ENCODE measurements at regions not wholly inside any gene's neighbourhood (a gene's known extent, or its start where the extent isn't known, plus 50 kb on each side); places are given as distances from the start of the nearest gene placed in this dataset.

DNA sequence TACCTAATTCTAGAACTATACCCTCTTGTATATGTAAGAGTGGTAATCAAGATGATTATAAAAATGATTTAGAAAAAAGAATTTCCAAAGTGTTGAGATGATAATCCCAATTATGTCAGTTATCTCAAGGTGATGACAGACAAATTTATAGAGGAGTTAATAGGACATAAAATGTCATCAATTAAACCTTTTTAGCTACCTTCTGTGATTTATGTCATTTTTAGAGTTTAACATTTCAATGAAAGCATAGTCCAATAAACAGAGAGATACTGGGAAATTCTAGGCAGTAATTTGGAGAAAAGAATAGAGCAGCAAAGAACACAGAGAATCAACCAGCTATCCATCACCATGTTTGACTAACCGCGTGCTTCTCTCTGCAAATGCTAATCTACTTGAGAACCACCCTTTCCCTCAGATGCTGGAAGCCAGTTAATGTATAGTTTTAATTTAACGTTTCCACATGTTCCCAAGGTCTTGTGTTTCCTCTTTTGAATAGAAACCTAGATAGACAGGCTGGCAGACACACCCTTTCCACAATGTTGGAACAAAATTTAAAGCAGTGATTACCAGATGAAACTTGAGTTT is 433.1 kb upstream of the FAM241A start:
- no peak overlapping the region for H3K9ac ChIP-seq (ENCODE audit: low read length in 5 of 5)

DNA sequence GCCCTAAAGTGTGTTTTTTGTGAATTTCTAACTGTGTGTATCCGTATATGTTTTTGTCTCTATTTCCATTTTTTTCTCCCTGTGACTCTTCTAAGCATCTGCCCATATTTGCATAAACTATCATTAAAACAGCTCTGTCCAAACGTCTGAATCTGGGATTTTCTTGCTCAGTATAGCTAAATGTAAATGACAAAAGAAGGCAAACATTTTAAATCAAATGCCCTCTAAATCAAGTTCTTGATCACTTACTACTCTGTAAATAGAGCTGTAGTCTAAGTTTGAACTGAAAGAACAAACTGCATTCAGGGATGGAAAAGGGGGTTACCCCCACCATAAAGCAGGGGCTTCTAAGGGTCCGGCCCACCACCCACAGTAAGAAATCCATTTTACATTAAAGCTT is 432.0 kb upstream of the FAM241A start:
- no peaks in the 10 kb centered on the region for H3K4me1 ChIP-seq (ENCODE audit: control insufficient read depth in 5 of 5, insufficient read depth in 5 of 5, low read length in 5 of 5)
- no peak overlapping the region for H3K9ac ChIP-seq (ENCODE audit: low read length in 5 of 5)
- no peaks in the 10 kb centered on the region for H3K9me3 ChIP-seq (ENCODE audit: control insufficient read depth in 5 of 5, low read length in 5 of 5)
- no peaks in the 10 kb centered on the region for H3K27me3 ChIP-seq (ENCODE audit: control insufficient read depth in 5 of 5, insufficient read depth in 4 of 5, low read length in 5 of 5)
- no peaks in the 10 kb centered on the region for H3K36me3 ChIP-seq (ENCODE audit: control insufficient read depth in 5 of 5, insufficient read depth in 5 of 5, low read length in 5 of 5)
- no peak overlapping the region for H3K4me3 ChIP-seq (ENCODE audit: low read depth in 1 of 5, low read length in 5 of 5)
- no peak overlapping the region for H3K27ac ChIP-seq (ENCODE audit: low read depth, low read length)

More for the DNA sequence above, 433.1 kb upstream of the FAM241A start:
- no peaks in the 10 kb centered on the region for H3K36me3 ChIP-seq (ENCODE audit: control insufficient read depth in 5 of 5, insufficient read depth in 5 of 5, low read length in 5 of 5)
- no peaks in the 10 kb centered on the region for H3K4me1 ChIP-seq (ENCODE audit: control insufficient read depth in 5 of 5, insufficient read depth in 5 of 5, low read length in 5 of 5)
- no peaks in the 10 kb centered on the region for H3K9me3 ChIP-seq (ENCODE audit: control insufficient read depth in 5 of 5, low read length in 5 of 5)
- no peaks in the 10 kb centered on the region for H3K27me3 ChIP-seq (ENCODE audit: control insufficient read depth in 5 of 5, insufficient read depth in 4 of 5, low read length in 5 of 5)
- no peak overlapping the region for H3K27ac ChIP-seq (ENCODE audit: low read depth, low read length)
- H3K4me3 ChIP-seq (ENCODE audit: low read depth in 1 of 5, low read length in 5 of 5) = no peak overlapping the region

DNA sequence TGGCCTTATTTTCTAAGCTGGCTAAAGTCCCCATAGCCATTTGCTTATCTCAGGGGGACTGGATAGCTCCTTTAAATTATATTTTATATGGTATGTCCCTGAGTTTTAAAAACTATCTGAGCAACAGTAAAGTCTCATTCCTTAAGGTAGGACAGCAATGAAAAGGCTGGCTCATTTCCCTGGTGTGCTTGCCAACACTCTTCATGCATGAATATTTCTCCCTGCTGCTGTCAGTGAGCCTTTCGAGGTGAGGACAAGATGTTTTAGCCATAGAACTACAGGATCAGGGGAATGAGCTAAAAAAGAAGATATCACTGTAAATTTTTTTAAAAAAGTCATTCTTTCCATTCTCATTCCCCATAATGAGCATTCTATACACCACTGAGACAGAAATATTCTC is 427.3 kb upstream of the FAM241A start:
- Histone ChIP-seq H3K4me1 (ENCODE audit: control insufficient read depth in 5 of 5, insufficient read depth in 5 of 5, low read length in 5 of 5) (no peaks in the 10 kb centered on the region), H3K36me3 (ENCODE audit: control insufficient read depth in 5 of 5, insufficient read depth in 5 of 5, low read length in 5 of 5) (no peaks in the 10 kb centered on the region), H3K27ac (ENCODE audit: low read depth, low read length) (no peak overlapping the region), H3K4me3 (ENCODE audit: low read depth in 1 of 5, low read length in 5 of 5) (no peak overlapping the region), H3K9me3 (ENCODE audit: control insufficient read depth in 5 of 5, low read length in 5 of 5) (no peaks in the 10 kb centered on the region), H3K9ac (ENCODE audit: low read length in 5 of 5) (no peak overlapping the region), H3K27me3 (ENCODE audit: control insufficient read depth in 5 of 5, insufficient read depth in 4 of 5, low read length in 5 of 5) (no peaks in the 10 kb centered on the region)

DNA sequence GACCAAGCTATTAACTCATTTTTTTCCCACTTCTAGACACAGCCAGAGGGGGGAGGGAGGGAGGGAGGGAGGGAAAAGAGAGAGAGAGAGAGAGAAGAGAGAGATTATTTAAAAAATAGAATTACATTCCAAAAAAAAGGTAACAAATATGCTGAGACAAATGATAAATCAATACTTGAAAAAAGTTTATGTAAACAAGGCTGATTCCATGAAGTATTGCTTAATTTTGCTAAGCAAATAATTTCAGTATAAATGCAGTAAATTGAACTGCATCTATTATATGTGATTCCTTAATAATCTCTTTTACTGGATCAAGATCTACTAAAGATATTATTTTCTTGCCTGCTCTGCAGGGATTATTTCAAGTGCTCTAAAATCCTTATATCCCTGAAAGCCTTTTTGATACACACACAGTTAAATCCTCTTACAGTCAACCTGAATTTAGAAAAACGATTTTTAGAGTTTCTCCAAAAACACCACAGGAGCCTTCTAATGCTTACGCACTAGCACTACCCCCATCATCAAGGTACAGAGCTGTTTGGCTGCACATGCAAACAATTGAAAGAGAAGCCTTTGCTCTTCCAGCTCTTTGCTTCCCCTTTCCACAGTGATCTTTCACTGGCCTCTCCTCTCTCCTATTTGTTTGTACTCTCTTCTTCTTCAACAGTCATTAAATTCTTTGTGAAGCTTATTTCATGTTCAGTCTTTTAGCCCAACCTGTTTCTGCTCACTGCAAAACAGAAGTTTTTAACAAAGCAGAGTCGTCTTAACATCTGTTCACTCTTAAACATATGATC is 426.3 kb upstream of the FAM241A start:
- Histone ChIP-seq H3K36me3 (ENCODE audit: control insufficient read depth in 5 of 5, insufficient read depth in 5 of 5, low read length in 5 of 5) (no peaks in the 10 kb centered on the region), H3K4me3 (ENCODE audit: low read depth in 1 of 5, low read length in 5 of 5) (no peak overlapping the region), H3K27ac (ENCODE audit: low read depth, low read length) (no peak overlapping the region), H3K4me1 (ENCODE audit: control insufficient read depth in 5 of 5, insufficient read depth in 5 of 5, low read length in 5 of 5) (no peaks in the 10 kb centered on the region), H3K9me3 (ENCODE audit: control insufficient read depth in 5 of 5, low read length in 5 of 5) (no peaks in the 10 kb centered on the region), H3K27me3 (ENCODE audit: control insufficient read depth in 5 of 5, insufficient read depth in 4 of 5, low read length in 5 of 5) (no peaks in the 10 kb centered on the region), H3K9ac (ENCODE audit: low read length in 5 of 5) (no peak overlapping the region)

DNA sequence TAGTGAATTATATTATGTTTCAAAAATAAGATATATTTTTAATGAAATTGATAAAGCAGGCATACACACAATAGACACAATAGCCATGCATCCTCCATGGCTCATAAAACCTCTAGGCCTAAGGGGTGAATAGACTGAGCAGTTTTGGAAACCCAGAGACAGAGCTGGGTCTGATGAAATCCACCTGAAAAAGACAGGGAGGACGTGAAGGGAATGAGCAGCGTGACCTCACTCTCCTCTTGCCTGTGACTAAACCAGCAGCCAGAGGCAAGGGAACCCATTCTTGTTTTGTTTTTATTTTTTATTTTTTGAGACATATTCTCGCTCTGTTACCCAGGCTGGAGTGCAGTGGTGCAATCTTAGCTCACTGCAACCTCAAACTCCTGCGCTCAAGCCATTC is 424.4 kb upstream of the FAM241A start:
- H3K36me3 ChIP-seq (ENCODE audit: control insufficient read depth in 5 of 5, insufficient read depth in 5 of 5, low read length in 5 of 5) = no peaks in the 10 kb centered on the region
- H3K9me3 ChIP-seq (ENCODE audit: control insufficient read depth in 5 of 5, low read length in 5 of 5) = no peaks in the 10 kb centered on the region
- no peaks in the 10 kb centered on the region for H3K27me3 ChIP-seq (ENCODE audit: control insufficient read depth in 5 of 5, insufficient read depth in 4 of 5, low read length in 5 of 5)
- H3K4me3 ChIP-seq (ENCODE audit: low read depth in 1 of 5, low read length in 5 of 5) = no peak overlapping the region
- H3K9ac ChIP-seq (ENCODE audit: low read length in 5 of 5) = no peak overlapping the region
- no peaks in the 10 kb centered on the region for H3K4me1 ChIP-seq (ENCODE audit: control insufficient read depth in 5 of 5, insufficient read depth in 5 of 5, low read length in 5 of 5)
- H3K27ac ChIP-seq (ENCODE audit: low read depth, low read length) = no peak overlapping the region

DNA sequence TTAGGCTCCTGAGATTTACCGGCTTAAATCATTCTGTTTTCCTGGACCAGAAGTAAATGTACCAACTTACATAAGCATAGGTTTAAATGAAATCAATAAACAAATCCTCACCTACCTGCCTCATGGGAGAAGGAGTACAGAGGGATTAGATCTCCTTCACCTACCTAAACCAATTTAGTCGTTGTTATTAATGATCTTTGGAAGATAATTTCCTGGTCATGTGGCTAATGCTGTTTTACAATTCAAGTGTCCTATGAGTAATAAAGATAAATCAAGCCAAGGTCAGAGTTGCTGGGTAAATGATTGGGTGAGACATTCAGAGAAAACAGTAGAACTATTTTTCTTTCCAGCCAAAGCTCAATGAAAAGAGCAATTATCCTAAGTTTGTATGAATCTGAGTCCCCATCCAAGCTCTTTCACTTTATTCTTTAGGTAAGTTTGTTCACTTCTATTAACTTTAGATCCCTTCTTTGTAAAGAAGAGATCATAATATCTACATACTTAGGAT is 423.0 kb upstream of the FAM241A start:
- no peak overlapping the region for H3K27ac ChIP-seq (ENCODE audit: low read depth, low read length)
- no peak overlapping the region for H3K9ac ChIP-seq (ENCODE audit: low read length in 5 of 5)
- H3K36me3 ChIP-seq (ENCODE audit: control insufficient read depth in 5 of 5, insufficient read depth in 5 of 5, low read length in 5 of 5) = no peaks in the 10 kb centered on the region
- H3K27me3 ChIP-seq (ENCODE audit: control insufficient read depth in 5 of 5, insufficient read depth in 4 of 5, low read length in 5 of 5) = no peaks in the 10 kb centered on the region
- no peaks in the 10 kb centered on the region for H3K4me1 ChIP-seq (ENCODE audit: control insufficient read depth in 5 of 5, insufficient read depth in 5 of 5, low read length in 5 of 5)
- H3K4me3 ChIP-seq (ENCODE audit: low read depth in 1 of 5, low read length in 5 of 5) = no peak overlapping the region
- H3K9me3 ChIP-seq (ENCODE audit: control insufficient read depth in 5 of 5, low read length in 5 of 5) = no peaks in the 10 kb centered on the region

DNA sequence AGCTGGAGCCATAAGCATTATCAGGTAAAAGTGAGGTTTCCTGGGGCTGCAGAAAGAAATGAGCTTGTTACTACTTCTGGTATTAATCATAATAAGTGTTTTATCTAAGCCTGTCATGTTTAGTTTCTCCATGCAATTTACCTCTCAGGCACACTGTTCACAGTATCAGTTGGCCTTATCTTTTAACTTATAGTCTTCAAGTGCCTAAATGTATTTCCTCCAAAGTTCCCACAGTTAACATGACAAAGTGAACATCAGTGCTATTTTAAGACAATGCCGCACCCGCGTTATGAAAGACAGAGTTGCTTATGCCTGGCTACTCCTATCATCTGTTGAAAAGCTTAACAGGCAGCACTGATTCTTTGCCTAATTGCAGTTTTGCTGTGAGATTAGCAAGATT is 408.7 kb upstream of the FAM241A start:
- no peak overlapping the region for H3K9ac ChIP-seq (ENCODE audit: low read length in 5 of 5)
- no peaks in the 10 kb centered on the region for H3K36me3 ChIP-seq (ENCODE audit: control insufficient read depth in 5 of 5, insufficient read depth in 5 of 5, low read length in 5 of 5)
- no peak overlapping the region for H3K4me3 ChIP-seq (ENCODE audit: low read depth in 1 of 5, low read length in 5 of 5)
- no peaks in the 10 kb centered on the region for H3K4me1 ChIP-seq (ENCODE audit: control insufficient read depth in 5 of 5, insufficient read depth in 5 of 5, low read length in 5 of 5)
- H3K27ac ChIP-seq (ENCODE audit: low read depth, low read length) = no peak overlapping the region
- no peaks in the 10 kb centered on the region for H3K9me3 ChIP-seq (ENCODE audit: control insufficient read depth in 5 of 5, low read length in 5 of 5)
- H3K27me3 ChIP-seq (ENCODE audit: control insufficient read depth in 5 of 5, insufficient read depth in 4 of 5, low read length in 5 of 5) = no peaks in the 10 kb centered on the region

DNA sequence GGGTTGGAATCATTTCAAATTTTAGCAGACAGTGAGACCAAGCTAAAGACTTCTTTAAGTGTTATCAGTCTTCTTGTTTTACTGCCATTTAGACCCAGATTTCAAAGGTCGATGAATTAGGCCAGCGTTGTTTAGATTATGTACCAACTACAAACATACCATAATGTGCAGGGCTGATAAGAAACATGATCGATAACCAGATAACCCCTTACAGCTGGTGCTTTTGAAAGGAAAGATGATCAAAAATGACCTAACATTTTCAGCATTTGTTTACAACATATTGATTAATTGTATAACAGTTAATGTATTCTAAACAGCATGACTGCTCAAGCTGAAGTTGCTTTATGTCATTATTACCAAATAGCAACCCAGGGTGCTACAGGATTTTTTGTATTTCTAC is 400.4 kb upstream of the FAM241A start:
- Histone ChIP-seq H3K27ac (ENCODE audit: low read depth, low read length) (no peak overlapping the region), H3K9me3 (ENCODE audit: control insufficient read depth in 5 of 5, low read length in 5 of 5) (no peaks in the 10 kb centered on the region), H3K4me3 (ENCODE audit: low read depth in 1 of 5, low read length in 5 of 5) (no peak overlapping the region), H3K36me3 (ENCODE audit: control insufficient read depth in 5 of 5, insufficient read depth in 5 of 5, low read length in 5 of 5) (no peaks in the 10 kb centered on the region), H3K27me3 (ENCODE audit: control insufficient read depth in 5 of 5, insufficient read depth in 4 of 5, low read length in 5 of 5) (peaks cover 0 to 3% (median 0%) of the 10 kb centered on the region in 5 donors), H3K4me1 (ENCODE audit: control insufficient read depth in 5 of 5, insufficient read depth in 5 of 5, low read length in 5 of 5) (no peaks in the 10 kb centered on the region), H3K9ac (ENCODE audit: low read length in 5 of 5) (no peak overlapping the region)

DNA sequence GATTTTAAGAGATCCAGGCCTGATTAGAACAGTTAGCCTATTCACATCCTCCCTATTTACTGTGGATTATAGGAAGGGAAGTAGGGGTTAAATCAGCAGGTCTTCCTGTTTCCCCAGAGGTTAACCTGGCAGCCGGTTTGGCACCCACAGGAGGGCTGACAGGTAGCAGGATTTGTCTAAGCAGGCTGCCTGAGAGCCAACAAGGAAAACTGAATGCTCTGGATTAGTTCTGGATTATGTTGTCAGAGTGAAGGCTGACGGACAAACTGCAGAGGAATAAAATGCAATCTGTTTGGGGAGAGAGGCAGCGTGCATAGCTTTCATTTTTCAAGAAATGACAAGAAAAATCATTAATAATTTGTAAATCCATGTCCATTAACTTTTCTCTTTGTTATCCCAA is 397.1 kb upstream of the FAM241A start:
- H3K36me3 ChIP-seq (ENCODE audit: control insufficient read depth in 5 of 5, insufficient read depth in 5 of 5, low read length in 5 of 5) = no peaks in the 10 kb centered on the region
- no peaks in the 10 kb centered on the region for H3K4me1 ChIP-seq (ENCODE audit: control insufficient read depth in 5 of 5, insufficient read depth in 5 of 5, low read length in 5 of 5)

DNA sequence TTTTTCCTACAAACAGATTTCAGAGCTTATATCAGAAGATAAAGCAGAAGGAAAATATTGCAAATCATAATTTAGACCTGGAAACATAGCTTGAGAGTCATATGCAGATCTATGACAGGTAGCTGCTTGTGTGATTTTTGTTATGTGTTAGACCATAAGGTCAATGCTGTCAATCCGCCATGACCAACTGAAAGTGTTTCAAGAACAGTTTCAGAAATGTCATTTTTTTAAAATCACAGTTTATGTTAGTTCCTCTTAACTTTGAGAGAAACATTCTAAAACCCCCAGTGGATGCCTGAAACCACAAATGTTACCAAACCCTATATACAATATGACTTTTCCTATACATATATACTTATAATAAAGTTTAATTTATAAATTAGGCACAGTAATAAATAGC is 391.3 kb upstream of the FAM241A start:
- Histone ChIP-seq H3K4me3 (ENCODE audit: low read depth in 1 of 5, low read length in 5 of 5) (no peak overlapping the region), H3K9ac (ENCODE audit: low read length in 5 of 5) (no peak overlapping the region), H3K27ac (ENCODE audit: low read depth, low read length) (no peak overlapping the region), H3K4me1 (ENCODE audit: control insufficient read depth in 5 of 5, insufficient read depth in 5 of 5, low read length in 5 of 5) (no peaks in the 10 kb centered on the region), H3K36me3 (ENCODE audit: control insufficient read depth in 5 of 5, insufficient read depth in 5 of 5, low read length in 5 of 5) (no peaks in the 10 kb centered on the region), H3K27me3 (ENCODE audit: control insufficient read depth in 5 of 5, insufficient read depth in 4 of 5, low read length in 5 of 5) (no peaks in the 10 kb centered on the region), H3K9me3 (ENCODE audit: control insufficient read depth in 5 of 5, low read length in 5 of 5) (no peaks in the 10 kb centered on the region)

More for the DNA sequence above, 397.1 kb upstream of the FAM241A start:
- no peak overlapping the region for H3K27ac ChIP-seq (ENCODE audit: low read depth, low read length)
- H3K4me3 ChIP-seq (ENCODE audit: low read depth in 1 of 5, low read length in 5 of 5) = no peak overlapping the region
- no peak overlapping the region for H3K9ac ChIP-seq (ENCODE audit: low read length in 5 of 5)
- peaks cover 0 to 3% (median 0%) of the 10 kb centered on the region in 5 donors for H3K27me3 ChIP-seq (ENCODE audit: control insufficient read depth in 5 of 5, insufficient read depth in 4 of 5, low read length in 5 of 5)
- no peaks in the 10 kb centered on the region for H3K9me3 ChIP-seq (ENCODE audit: control insufficient read depth in 5 of 5, low read length in 5 of 5)

All from subcutaneous abdominal adipose tissue (tissue), 5 donors.